Neuronal stem cell (in vitro differentiated cells): ENCODE measurements at regions not wholly inside any gene's neighbourhood (a gene's known extent, or its start where the extent isn't known, plus 50 kb on each side); places are given as distances from the start of the nearest gene placed in this dataset.

ENCODE experiments used
- DNase-seq: peaks from one replicate; pipeline ENCODE4 v3.0.0-alpha.2; 2013; ENCODE audit warnings: low spot score
- H2AFZ ChIP-seq: one replicate; pipeline ENCODE4 v1.6.1; 2013; ENCODE audit warnings: mild to moderate bottlenecking, low read length, inconsistent platforms
- H2AK5ac ChIP-seq: 2 replicates; pipeline ENCODE4 v1.6.1; 2013; ENCODE audit warnings: low read depth, mild to moderate bottlenecking, inconsistent platforms, low read length, moderate library complexity, mixed read lengths
- H2BK120ac ChIP-seq: 2 replicates; pipeline ENCODE4 v1.6.1; 2013; ENCODE audit warnings: low read depth, mild to moderate bottlenecking, inconsistent platforms, low read length, moderate library complexity, mixed read lengths
- H2BK12ac ChIP-seq: one replicate; pipeline ENCODE4 v1.6.1; 2013; ENCODE audit warnings: low read length, inconsistent platforms
- H2BK15ac ChIP-seq: 2 replicates; pipeline ENCODE4 v1.6.1; 2013; ENCODE audit warnings: mild to moderate bottlenecking, low read length, inconsistent platforms, mixed read lengths
- H2BK5ac ChIP-seq: one replicate; pipeline ENCODE4 v1.6.1; 2013; ENCODE audit warnings: inconsistent platforms, mild to moderate bottlenecking, low read length, moderate library complexity
- H3K14ac ChIP-seq: one replicate; pipeline ENCODE4 v1.6.1; 2013; ENCODE audit warnings: low read length, inconsistent platforms
- H3K18ac ChIP-seq: 2 replicates; pipeline ENCODE4 v1.6.1; 2013; ENCODE audit warnings: low read length, inconsistent platforms
- H3K23ac ChIP-seq: 2 replicates; pipeline ENCODE4 v1.6.1; 2013; ENCODE audit warnings: low read depth, mild to moderate bottlenecking, mixed read lengths, low read length, inconsistent platforms; ENCODE audit not compliant: poor library complexity
- H3K27ac ChIP-seq: replicated peaks from 3 replicates; pipeline ENCODE4 v1.5.1; 2013; ENCODE audit warnings: low read length, inconsistent platforms
- H3K27me3 ChIP-seq, 3 experiments: 2 replicates each; pipeline ENCODE4 v1.6.1; 2013; ENCODE audit warnings: low read length in 3 of 3, mild to moderate bottlenecking in 2 of 3, inconsistent platforms in 1 of 3, low read depth in 1 of 3, mixed read lengths in 1 of 3, moderate library complexity in 1 of 3; ENCODE audit not compliant: control insufficient read depth in 3 of 3, insufficient read depth in 3 of 3
- H3K36me3 ChIP-seq, 2 donors: replicated peaks in 1 of 2; 2 replicates each; pipeline ENCODE4 v1.6.1; 2013; ENCODE audit warnings: low read length in 2 of 2; ENCODE audit not compliant: control insufficient read depth in 2 of 2, insufficient read depth in 2 of 2
- H3K4ac ChIP-seq: 2 replicates; pipeline ENCODE4 v1.6.1; 2013; ENCODE audit warnings: inconsistent platforms, mild to moderate bottlenecking, low read length, moderate library complexity
- H3K4me1 ChIP-seq, 2 donors: 1 replicate in 1 of 2; 2 replicates in 1 of 2; pipeline ENCODE4 v1.6.1; 2013; ENCODE audit warnings: low read length in 2 of 2, low read depth in 1 of 2; ENCODE audit not compliant: control insufficient read depth in 2 of 2, insufficient read depth in 1 of 2
- H3K4me2 ChIP-seq: one replicate; pipeline ENCODE4 v1.6.1; 2013; ENCODE audit warnings: mild to moderate bottlenecking, low read length, inconsistent platforms; ENCODE audit not compliant: insufficient read depth, poor library complexity, severe bottlenecking
- H3K4me3 ChIP-seq, 2 donors: 2 replicates each; pipeline ENCODE4 v1.5.1; 2013; ENCODE audit warnings: low read length in 2 of 2, mild to moderate bottlenecking in 2 of 2, inconsistent platforms in 1 of 2, moderate library complexity in 1 of 2
- H3K79me1 ChIP-seq: one replicate; pipeline ENCODE4 v1.6.1; 2013; ENCODE audit warnings: low read depth, mild to moderate bottlenecking, inconsistent platforms, low read length, moderate library complexity
- H3K9ac ChIP-seq: one replicate; pipeline ENCODE4 v1.6.1; 2013; ENCODE audit warnings: mild to moderate bottlenecking, low read depth, low read length, inconsistent platforms; ENCODE audit not compliant: poor library complexity
- H3K9me3 ChIP-seq, 2 donors: replicated peaks in 1 of 2; 2 replicates each; pipeline versions ENCODE3 to v1.6.1; 2013; ENCODE audit warnings: low read length in 2 of 2, mild to moderate bottlenecking in 2 of 2, inconsistent platforms in 1 of 2, low read depth in 1 of 2, mixed read lengths in 1 of 2, moderate library complexity in 1 of 2; ENCODE audit not compliant: control insufficient read depth in 2 of 2, insufficient read depth in 1 of 2
- H4K8ac ChIP-seq: one replicate; pipeline ENCODE4 v1.6.1; 2013; ENCODE audit warnings: low read depth, mild to moderate bottlenecking, inconsistent platforms, low read length, moderate library complexity
- H4K91ac ChIP-seq: one replicate; pipeline ENCODE4 v1.6.1; 2013; ENCODE audit warnings: low read length, low read depth, mild to moderate bottlenecking, inconsistent platforms; ENCODE audit not compliant: poor library complexity
- WGBS, 2 donors: extraction: QIAGEN DNeasy Blood & Tissue Kit; methylation state at CpG; one replicate each; pipeline ENCODE4 v1.1.7; 2013; ENCODE audit warnings: missing lambda C conversion rate in 2 of 2, mixed read lengths in 1 of 2; ENCODE audit not compliant: insufficient read length in 2 of 2, insufficient replicate concordance in 1 of 2; ENCODE audit errors: extremely low coverage in 2 of 2; 5-methylcytosine and 5-hydroxymethylcytosine counted together

DNA sequence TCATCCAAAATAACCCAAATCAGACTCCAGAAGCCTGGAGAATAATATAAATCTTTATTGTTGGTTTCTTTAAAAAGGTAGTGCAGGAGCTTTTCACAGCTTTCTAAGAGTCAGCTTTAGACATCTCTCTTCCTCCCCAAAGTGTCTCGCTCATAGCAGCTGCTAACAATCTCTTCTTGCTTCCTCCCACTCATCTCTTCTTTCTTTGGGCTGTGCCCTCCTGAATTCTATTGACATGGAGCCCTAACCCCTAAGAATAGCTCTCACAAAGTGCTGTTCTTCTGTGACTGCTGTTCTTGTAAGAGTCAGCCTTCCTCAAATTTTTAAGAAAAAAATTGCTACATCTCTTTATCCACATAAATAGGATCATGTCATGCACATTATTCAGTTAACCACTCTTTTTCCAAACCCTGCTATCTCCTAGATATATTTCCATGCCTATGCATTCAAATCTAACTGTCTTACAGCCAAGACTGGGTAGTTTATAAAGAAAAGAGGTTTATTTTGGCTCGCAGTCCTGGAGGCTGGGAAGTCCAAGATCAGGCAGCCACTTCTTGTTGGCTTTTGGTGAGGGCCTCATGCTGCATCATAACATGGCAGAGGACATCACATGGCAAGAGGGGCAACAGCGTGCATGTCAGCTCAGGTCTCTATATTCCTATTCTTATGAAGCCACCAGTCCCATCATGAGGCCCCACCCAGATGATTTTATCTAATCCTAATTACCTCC lies 301.0 kb upstream of the POU3F1 start:
- H3K27me3 ChIP-seq, result peaks cover 0 to 3% (median 0%) of the 10 kb centered on the region in 3 experiments
- no peak overlapping the region for H2BK12ac ChIP-seq
- no peaks in the 10 kb centered on the region for H3K79me1 ChIP-seq
- no peak overlapping the region for H2AK5ac ChIP-seq
- no peak overlapping the region for H2BK15ac ChIP-seq
- no peak overlapping the region for H3K14ac ChIP-seq
- no peak overlapping the region for H3K23ac ChIP-seq
- H3K18ac ChIP-seq, result no peak overlapping the region
- H3K9ac ChIP-seq, result no peak overlapping the region
- H3K27ac ChIP-seq, result no peak overlapping the region
- no peak overlapping the region for H2BK120ac ChIP-seq
- no peak overlapping the region for H4K91ac ChIP-seq
- no peak overlapping the region for H2BK5ac ChIP-seq
- H3K4me2 ChIP-seq, result no peak overlapping the region
- no peak for DNase-seq
- H3K36me3 ChIP-seq, result no peaks in the 10 kb centered on the region
- H2AFZ ChIP-seq, result no peak overlapping the region
- WGBS, 2 donors, result no CpG with 5 or more reads among the region's 3 CpGs
- H3K4ac ChIP-seq, result no peak overlapping the region
- no peak overlapping the region for H3K4me3 ChIP-seq
- H3K9me3 ChIP-seq, result peaks cover 11 to 31% of the 10 kb centered on the region in 2 donors
- no peak overlapping the region for H4K8ac ChIP-seq
- H3K4me1 ChIP-seq, result peaks cover 2 to 6% of the 10 kb centered on the region in 2 donors

GRCh38 chr1:38344716-38345115 lies 298.1 kb upstream of the POU3F1 start:
- no peak overlapping the region for H2BK120ac ChIP-seq
- no peak overlapping the region for H3K4me3 ChIP-seq
- H3K79me1 ChIP-seq, result no peaks in the 10 kb centered on the region
- no peak overlapping the region for H4K91ac ChIP-seq
- H2AK5ac ChIP-seq, result no peak overlapping the region
- peaks cover 0 to 5% (median 0%) of the 10 kb centered on the region in 3 experiments for H3K27me3 ChIP-seq
- peak overlapping the region; percentile 52 for H2AFZ ChIP-seq
- no peak overlapping the region for H3K27ac ChIP-seq
- H3K36me3 ChIP-seq, result no peaks in the 10 kb centered on the region
- no peak overlapping the region for H2BK15ac ChIP-seq
- no peak overlapping the region for H2BK12ac ChIP-seq
- H2BK5ac ChIP-seq, result no peak overlapping the region
- no peak overlapping the region for H3K14ac ChIP-seq
- no peak overlapping the region for H3K9ac ChIP-seq
- no peak overlapping the region for H3K4ac ChIP-seq
- no peak for DNase-seq
- H3K9me3 ChIP-seq, result peaks cover 11 to 29% of the 10 kb centered on the region in 2 donors
- H3K4me1 ChIP-seq, result peaks cover 2 to 6% of the 10 kb centered on the region in 2 donors
- H3K4me2 ChIP-seq, result no peak overlapping the region
- no peak overlapping the region for H3K18ac ChIP-seq
- no peak overlapping the region for H4K8ac ChIP-seq
- H3K23ac ChIP-seq, result no peak overlapping the region
- no CpG with 5 or more reads among the region's 4 CpGs for WGBS, 2 donors

GRCh38 chr1:38341694-38342093 lies 295.1 kb upstream of the POU3F1 start:
- Histone ChIP-seq H2BK15ac (no peak overlapping the region), H2AK5ac (no peak overlapping the region), H3K4ac (no peak overlapping the region), H3K36me3 (no peaks in the 10 kb centered on the region), H3K4me3 (no peak overlapping the region), H3K27ac (no peak overlapping the region), H3K4me1 (peaks cover 2 to 6% of the 10 kb centered on the region in 2 donors), H3K9ac (no peak overlapping the region), H3K9me3 (peaks cover 5 to 9% of the 10 kb centered on the region in 2 donors), H2BK5ac (no peak overlapping the region), H2BK120ac (no peak overlapping the region), H4K8ac (no peak overlapping the region), H2AFZ (no peak overlapping the region), H3K23ac (no peak overlapping the region), H3K27me3 (peaks cover 0 to 6% (median 0%) of the 10 kb centered on the region in 3 experiments), H3K18ac (no peak overlapping the region), H3K14ac (no peak overlapping the region), H4K91ac (no peak overlapping the region), H3K4me2 (no peak overlapping the region), H3K79me1 (no peaks in the 10 kb centered on the region), H2BK12ac (no peak overlapping the region)
- WGBS, 2 donors, result no CpG with 5 or more reads among the region's 4 CpGs
- DNase-seq, result no peak

DNA sequence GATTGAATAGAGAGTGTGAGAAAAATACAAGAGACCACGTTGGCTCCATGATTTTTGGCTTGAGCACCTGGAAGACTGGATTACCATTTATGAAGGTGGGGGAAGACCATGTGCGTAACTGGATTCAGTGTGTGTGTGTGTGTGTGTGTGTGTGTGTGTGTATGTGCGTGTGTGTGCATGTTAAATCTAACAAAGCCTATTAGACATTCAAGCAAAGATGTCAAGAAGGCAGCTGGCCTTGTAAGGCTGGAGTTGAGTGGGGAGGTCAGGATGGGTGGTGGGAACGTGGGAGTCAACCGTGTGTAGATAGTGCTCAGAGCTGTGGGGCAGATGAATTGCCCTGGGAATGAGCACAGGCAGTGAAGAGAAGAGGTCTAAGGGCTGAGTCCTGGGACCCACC lies 293.8 kb upstream of the POU3F1 start:
- Histone ChIP-seq H3K14ac (no peak overlapping the region), H3K27ac (no peak overlapping the region), H3K4me3 (no peak overlapping the region), H3K4ac (no peak overlapping the region), H3K9ac (no peak overlapping the region), H3K9me3 (peaks cover 1 to 2% of the 10 kb centered on the region in 2 donors), H4K8ac (no peak overlapping the region), H2BK120ac (no peak overlapping the region), H3K4me1 (peaks cover 2 to 6% of the 10 kb centered on the region in 2 donors), H3K79me1 (no peaks in the 10 kb centered on the region), H2BK15ac (no peak overlapping the region), H2AFZ (no peak overlapping the region), H3K36me3 (no peaks in the 10 kb centered on the region), H3K27me3 (peaks cover 0 to 3% (median 0%) of the 10 kb centered on the region in 3 experiments), H2BK5ac (no peak overlapping the region), H3K23ac (no peak overlapping the region), H2BK12ac (no peak overlapping the region), H2AK5ac (no peak overlapping the region), H3K4me2 (no peak overlapping the region), H4K91ac (no peak overlapping the region), H3K18ac (no peak overlapping the region)
- no CpG with 5 or more reads among the region's 5 CpGs for WGBS, 2 donors
- no peak for DNase-seq
